Mesothelial cell of epicardium (in vitro differentiated cells): ENCODE measurements at regions not wholly inside any gene's neighbourhood (a gene's known extent, or its start where the extent isn't known, plus 50 kb on each side); places are given as distances from the start of the nearest gene placed in this dataset.

Experiments
- DNase-seq, 2 experiments: peaks; one replicate each; pipeline ENCODE4 v3.0.0; 2021; ENCODE audit warnings: low spot score in 2 of 2; ENCODE audit not compliant: unreplicated experiment in 2 of 2
- H3K27ac Mint-ChIP-seq: 2 replicates; pipeline ENCODE4 v1.8.0; 2021; ENCODE audit warnings: mixed read lengths
- H3K27me3 Mint-ChIP-seq: 2 replicates; pipeline ENCODE4 v1.8.0; 2021; ENCODE audit warnings: low read depth, mixed read lengths
- H3K36me3 Mint-ChIP-seq: 2 replicates; pipeline ENCODE4 v1.8.0; 2021; ENCODE audit warnings: mixed read lengths
- H3K4me1 Mint-ChIP-seq: 2 replicates; pipeline ENCODE4 v1.8.0; 2021; ENCODE audit warnings: mixed read lengths
- H3K4me3 Mint-ChIP-seq: 2 replicates; pipeline ENCODE4 v1.8.0; 2021; ENCODE audit warnings: mild to moderate bottlenecking, moderate library complexity, mixed read lengths
- H3K9me3 Mint-ChIP-seq: 2 replicates; pipeline ENCODE4 v1.8.0; 2021; ENCODE audit warnings: mixed read lengths
- CTCF ChIP-seq: fragments of 200-600 bp; sonication (generic); IDR thresholded peaks from one replicate; pipeline ENCODE4 v1.5.0; 2021; ENCODE audit warnings: antibody characterized with exemption; ENCODE audit not compliant: unreplicated experiment

- TF ChIP-seq CTCF: no peak
- Mint-ChIP-seq H3K9me3 (no peaks in the 10 kb centered on the region), H3K27ac (peak overlapping the region; percentile 96), H3K36me3 (no peaks in the 10 kb centered on the region), H3K4me3 (no peak overlapping the region), H3K4me1 (peaks cover 70% of the 10 kb centered on the region), H3K27me3 (no peaks in the 10 kb centered on the region)
- no peak for DNase-seq
Measured at GRCh38 chr1:59055908-59056719, 240.8 kb upstream of the FGGY start.

- DNase-seq: peak; percentile 62 to 76
- H3K27me3 Mint-ChIP-seq: no peaks in the 10 kb centered on the region
- no peak overlapping the region for H3K4me3 Mint-ChIP-seq
- peaks cover 77% of the 10 kb centered on the region for H3K4me1 Mint-ChIP-seq
- peak overlapping the region; percentile 96 for H3K27ac Mint-ChIP-seq
- H3K9me3 Mint-ChIP-seq: no peaks in the 10 kb centered on the region
- TF ChIP-seq CTCF: no peak
- H3K36me3 Mint-ChIP-seq: no peaks in the 10 kb centered on the region
Measured at GRCh38 chr1:59057211-59057694, 239.6 kb upstream of the FGGY start.

GRCh38 chr1:59057796-59058195, 239.1 kb upstream of the FGGY start:
- no peaks in the 10 kb centered on the region for H3K27me3 Mint-ChIP-seq
- no peaks in the 10 kb centered on the region for H3K9me3 Mint-ChIP-seq
- TF ChIP-seq CTCF: no peak
- H3K4me3 Mint-ChIP-seq: peak overlapping the region; percentile 1
- peak overlapping the region; percentile 96 for H3K27ac Mint-ChIP-seq
- DNase-seq: no peak
- peaks cover 76% of the 10 kb centered on the region for H3K4me1 Mint-ChIP-seq
- H3K36me3 Mint-ChIP-seq: no peaks in the 10 kb centered on the region

- TF ChIP-seq CTCF: no peak
- no peaks in the 10 kb centered on the region for H3K36me3 Mint-ChIP-seq
- no peak overlapping the region for H3K4me3 Mint-ChIP-seq
- no peaks in the 10 kb centered on the region for H3K27me3 Mint-ChIP-seq
- no peak for DNase-seq
- H3K9me3 Mint-ChIP-seq: no peaks in the 10 kb centered on the region
- peaks cover 79% of the 10 kb centered on the region for H3K4me1 Mint-ChIP-seq
- peak overlapping the region; percentile 96 for H3K27ac Mint-ChIP-seq
Measured at GRCh38 chr1:59058665-59059439, 238.0 kb upstream of the FGGY start.

- TF ChIP-seq CTCF: no peak
- no peaks in the 10 kb centered on the region for H3K36me3 Mint-ChIP-seq
- no peaks in the 10 kb centered on the region for H3K9me3 Mint-ChIP-seq
- no peaks in the 10 kb centered on the region for H3K27me3 Mint-ChIP-seq
- H3K4me3 Mint-ChIP-seq: peak overlapping the region; percentile 48
- no peak for DNase-seq
- H3K27ac Mint-ChIP-seq: peak overlapping the region; percentile 85
- peaks cover 57% of the 10 kb centered on the region for H3K4me1 Mint-ChIP-seq
Measured at GRCh38 chr1:59061876-59062275, 235.0 kb upstream of the FGGY start.
